HS-27A (cell line): ENCODE measurements at regions not wholly inside any gene's neighbourhood (a gene's known extent, or its start where the extent isn't known, plus 50 kb on each side); places are given as distances from the start of the nearest gene placed in this dataset.

ENCODE experiments used
- DNase-seq: peaks from one replicate; pipeline ENCODE4 v3.0.0-alpha.2; 2012; ENCODE audit warnings: low read depth, missing footprints

- DNase-seq, result no peak
Observed at GRCh38 chr3:104746056-104746455, 620.7 kb upstream of the ALCAM start.

DNA sequence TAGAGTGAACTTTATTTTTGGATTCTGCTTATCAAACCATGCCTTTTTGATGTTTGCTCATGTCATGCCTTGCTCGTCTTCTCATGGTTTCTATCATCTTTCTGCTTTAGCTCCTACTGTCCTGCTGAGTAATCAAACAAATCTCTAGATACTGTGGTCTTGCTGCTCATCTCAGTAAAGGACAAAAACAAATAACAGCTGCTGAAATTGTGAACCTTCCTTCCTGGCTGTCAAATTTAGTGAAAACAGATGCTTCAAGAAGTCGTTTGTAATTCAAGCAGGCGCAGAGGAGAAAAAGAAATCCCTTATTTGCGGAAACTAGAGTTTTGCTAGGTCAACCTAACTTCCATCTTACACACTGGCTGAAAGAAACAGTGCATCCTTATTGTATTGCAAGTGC lies 616.1 kb upstream of the ALCAM start:
- DNase-seq, result no peak

DNA sequence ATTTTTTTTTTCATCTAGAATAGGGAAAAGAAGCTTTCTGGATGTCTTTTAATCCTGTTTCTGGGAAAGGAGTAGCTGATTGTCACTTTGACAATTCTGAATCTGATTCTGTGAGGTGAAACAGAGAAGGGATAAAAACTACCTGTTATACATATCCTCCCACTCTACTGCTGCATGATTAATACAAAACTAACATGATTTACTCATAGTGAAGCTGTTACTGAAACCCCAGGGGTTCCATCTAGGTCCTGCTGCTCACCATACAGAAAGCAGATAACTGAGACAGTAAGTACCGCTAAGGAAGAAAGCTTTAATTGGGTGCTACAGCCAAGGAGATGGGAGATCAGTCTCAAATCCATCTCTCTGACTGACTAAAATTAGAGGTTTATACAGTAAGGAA lies 610.9 kb upstream of the ALCAM start:
- no peak for DNase-seq

- DNase-seq, result peak; percentile 53
Observed at GRCh38 chr3:104763007-104763406, 603.7 kb upstream of the ALCAM start.

DNA sequence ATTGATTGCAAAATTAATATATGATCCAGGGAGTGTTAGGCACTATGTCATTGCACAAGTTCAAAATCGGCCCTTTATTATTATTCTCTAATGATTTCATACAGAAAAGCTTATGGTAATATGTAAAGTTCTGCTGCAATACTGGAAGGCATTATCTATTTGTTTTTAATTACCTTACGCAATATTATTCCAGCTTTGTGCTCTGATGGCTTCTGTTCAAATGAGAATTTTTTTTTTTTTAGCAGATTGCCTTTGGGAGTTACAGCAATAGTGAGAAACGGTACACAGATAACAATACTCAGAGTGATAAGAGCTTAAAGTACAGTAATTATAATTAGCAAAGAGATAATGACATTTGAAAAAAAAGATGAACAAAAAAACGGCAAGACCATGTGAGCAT lies 602.2 kb upstream of the ALCAM start:
- DNase-seq, result no peak

- no peak for DNase-seq
Observed at GRCh38 chr3:104768886-104769285, 597.8 kb upstream of the ALCAM start.

GRCh38 chr3:104779324-104779723 lies 587.4 kb upstream of the ALCAM start:
- no peak for DNase-seq

DNA sequence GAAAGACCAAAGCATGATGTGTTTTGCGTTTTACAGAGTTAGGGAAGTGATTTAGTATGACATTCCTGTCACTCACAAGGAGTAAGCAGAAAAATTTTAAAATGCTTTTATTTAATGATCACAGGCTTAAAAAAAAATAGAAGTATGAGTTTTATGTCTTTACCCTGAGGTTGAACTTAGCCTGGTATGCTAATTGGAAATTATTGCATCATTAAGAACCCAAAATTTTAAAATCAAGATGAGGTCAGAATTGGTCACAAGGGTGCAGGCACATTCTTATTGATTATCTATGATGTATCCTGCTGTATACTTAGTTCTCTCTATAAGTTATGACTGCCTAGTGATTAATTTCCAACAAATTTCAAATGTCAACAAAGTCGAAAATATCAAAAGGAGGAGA lies 585.6 kb upstream of the ALCAM start:
- DNase-seq, result no peak

DNA sequence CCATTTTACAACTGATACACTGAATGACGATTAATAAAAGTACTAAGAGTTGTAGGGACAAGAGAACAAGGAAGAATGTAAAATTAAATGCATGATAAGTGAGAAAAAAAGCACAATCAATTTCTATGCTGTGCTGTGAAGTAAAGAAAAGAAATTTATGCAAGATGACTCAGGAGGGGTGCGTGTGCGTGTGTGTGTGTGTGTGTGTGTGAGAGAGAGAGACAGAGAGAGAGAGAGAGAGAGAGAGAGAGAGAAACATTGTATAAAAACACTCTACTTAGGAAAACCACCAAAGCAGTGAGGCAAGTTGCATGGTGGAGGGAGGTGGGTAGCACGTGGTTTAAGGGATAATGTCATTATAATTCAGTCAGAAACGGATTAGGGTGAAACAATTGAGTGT lies 580.8 kb upstream of the ALCAM start:
- DNase-seq, result no peak

DNA sequence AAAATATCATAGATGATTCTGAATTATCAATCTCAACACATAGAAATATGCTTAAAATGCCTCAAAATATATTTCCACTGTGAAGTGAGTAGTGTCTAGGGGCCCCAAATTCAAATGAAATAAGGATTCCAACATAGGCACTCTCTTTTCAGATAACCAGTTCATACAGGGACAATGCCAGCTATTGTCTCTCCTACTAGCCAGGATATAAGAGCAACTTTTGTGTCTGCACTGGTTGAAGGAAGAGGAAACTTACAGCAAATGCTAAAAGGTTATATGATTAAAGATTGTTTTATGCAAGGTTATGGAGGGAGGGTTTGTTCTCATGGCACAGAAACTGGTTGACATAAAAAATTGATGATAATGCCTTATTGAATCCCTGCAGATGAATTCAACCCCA lies 579.4 kb upstream of the ALCAM start:
- no peak for DNase-seq

DNA sequence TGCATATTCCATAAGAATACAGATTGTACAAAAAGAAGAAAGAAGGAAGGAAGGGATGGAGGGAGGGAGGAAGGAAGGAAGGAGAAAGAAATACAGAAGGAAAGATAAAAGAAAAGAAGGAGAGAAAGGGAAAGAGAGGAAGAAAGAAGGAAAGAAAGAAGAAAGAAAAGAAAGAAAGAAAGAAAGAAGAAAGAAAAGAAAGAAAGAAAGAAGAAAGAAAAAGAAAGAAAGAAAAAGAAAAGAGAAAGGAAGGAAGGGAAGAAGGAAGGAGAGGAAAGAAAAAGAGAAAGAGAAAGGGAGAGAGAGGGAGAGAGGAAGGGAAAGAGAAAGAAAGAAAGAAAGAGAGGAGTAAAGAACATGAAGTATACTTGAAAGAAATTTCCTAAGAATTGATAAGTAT lies 577.9 kb upstream of the ALCAM start:
- no peak for DNase-seq

DNA sequence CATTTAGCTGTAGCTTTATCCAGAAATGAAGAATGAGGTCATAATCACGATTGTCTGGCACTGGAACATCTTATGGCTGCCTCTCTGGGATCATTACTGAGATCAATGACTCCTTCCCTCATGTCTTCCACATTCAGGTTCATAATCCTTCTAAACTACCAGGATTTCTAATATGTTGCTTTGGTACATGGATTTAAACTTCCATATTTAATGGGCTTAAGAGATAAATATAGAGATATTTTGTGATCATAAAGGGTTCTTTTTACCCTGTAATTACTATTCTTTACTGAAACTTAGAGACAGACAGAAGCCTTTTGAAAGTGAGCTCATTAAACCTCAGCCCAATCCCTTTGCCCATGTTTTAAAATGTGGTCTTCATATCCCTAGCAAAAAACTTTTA lies 575.4 kb upstream of the ALCAM start:
- no peak for DNase-seq

GRCh38 chr3:104796556-104796955 lies 570.2 kb upstream of the ALCAM start:
- no peak for DNase-seq

DNA sequence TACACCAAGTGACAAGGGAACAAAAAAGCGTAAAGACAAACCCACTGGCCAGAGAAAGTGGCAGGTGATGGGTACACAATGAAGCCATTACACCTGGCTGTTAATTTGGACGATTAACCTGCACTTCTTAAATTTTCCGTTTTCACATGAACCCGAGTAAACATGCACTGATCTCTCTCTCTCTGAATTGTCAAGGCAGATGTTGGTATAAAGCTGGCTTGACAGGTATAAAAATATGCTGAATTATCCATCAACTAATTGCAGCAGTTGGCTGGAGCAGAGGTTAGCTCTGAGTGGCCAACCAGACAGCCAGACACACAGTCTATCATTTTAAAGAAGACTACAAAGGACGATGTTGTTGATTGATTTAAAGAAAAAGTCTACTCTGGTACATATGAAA lies 561.7 kb upstream of the ALCAM start:
- no peak for DNase-seq

- DNase-seq, result no peak
Observed at GRCh38 chr3:104805508-104805907, 561.2 kb upstream of the ALCAM start.

- no peak for DNase-seq
Observed at GRCh38 chr3:104810896-104811295, 555.8 kb upstream of the ALCAM start.

- no peak for DNase-seq
Observed at GRCh38 chr3:104816008-104816407, 550.7 kb upstream of the ALCAM start.

GRCh38 chr3:104816716-104817115 lies 550.0 kb upstream of the ALCAM start:
- DNase-seq, result no peak

GRCh38 chr3:104819333-104819732 lies 547.4 kb upstream of the ALCAM start:
- DNase-seq, result no peak

- DNase-seq, result no peak
Observed at GRCh38 chr3:104820959-104821358, 545.8 kb upstream of the ALCAM start.

GRCh38 chr3:104825116-104825515 lies 541.6 kb upstream of the ALCAM start:
- DNase-seq, result no peak

DNA sequence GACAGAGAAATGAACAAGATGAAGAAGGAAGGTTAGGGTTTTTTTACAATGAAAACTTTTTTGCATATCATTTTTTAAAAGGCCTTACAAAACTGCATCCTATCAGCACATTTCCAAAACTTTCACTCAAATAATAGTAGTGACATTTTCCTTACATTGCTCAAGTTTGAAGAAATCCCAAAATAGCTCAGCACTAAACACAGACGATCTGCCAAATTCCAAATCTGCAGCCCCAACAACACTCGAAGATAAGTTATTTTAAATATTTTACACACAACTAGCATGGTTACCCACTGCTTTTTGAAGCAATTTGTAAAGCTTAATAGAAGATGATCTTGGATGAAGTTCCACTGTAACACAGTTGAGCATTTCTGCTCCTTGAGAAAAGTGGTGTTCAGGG lies 535.6 kb upstream of the ALCAM start:
- no peak for DNase-seq

DNA sequence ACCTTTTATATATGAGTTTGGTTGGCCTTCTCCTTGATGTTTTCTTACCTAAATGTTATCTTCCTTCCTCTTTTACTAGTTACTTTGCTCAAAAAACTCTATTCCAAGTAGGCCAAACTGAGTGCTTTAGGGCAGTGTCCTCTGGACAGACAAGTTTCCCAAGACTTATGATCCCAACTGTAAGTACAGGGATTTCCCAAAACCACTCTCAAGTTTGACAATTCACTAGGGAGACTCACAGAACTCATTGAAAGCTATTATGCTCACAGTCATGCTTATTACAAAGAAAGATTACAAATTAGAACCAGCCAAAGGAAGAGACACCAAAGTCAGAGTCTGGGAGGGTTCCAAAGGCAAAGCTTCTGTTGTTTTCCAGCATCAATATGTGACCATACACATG lies 534.2 kb upstream of the ALCAM start:
- no peak for DNase-seq

- DNase-seq, result no peak
Observed at GRCh38 chr3:104835376-104835775, 531.3 kb upstream of the ALCAM start.

GRCh38 chr3:104846270-104846669 lies 520.4 kb upstream of the ALCAM start:
- peak; percentile 7 for DNase-seq
